RKO (cell line): ENCODE measurements at regions not wholly inside any gene's neighbourhood (a gene's known extent, or its start where the extent isn't known, plus 50 kb on each side); places are given as distances from the start of the nearest gene placed in this dataset.

Source experiments
- DNase-seq: peaks from one replicate; pipeline ENCODE4 v3.0.0-alpha.2; 2016; ENCODE audit warnings: low spot score

GRCh38 chr1:87274851-87275250 lies 53.8 kb upstream of the LMO4 start:
- no peak for DNase-seq

- DNase-seq, result no peak
Measured at GRCh38 chr1:87278825-87279535, 49.7 kb upstream of the LMO4 start.
